ENCODE measurements at regions not wholly inside any gene's neighbourhood (a gene's known extent, or its start where the extent isn't known, plus 50 kb on each side); places are given as distances from the start of the nearest gene placed in this dataset.
A peak's percentile ranks its signal among the peaks of the same experiment; 100 is the strongest.

- H3K4me2 ChIP-seq (ENCODE audit: low read depth, low read length) = no peak overlapping the region
- ATAC-seq (peak; percentile 98), FAIRE-seq (no peak), DNase-seq (ENCODE audit: low spot score) (peak; percentile 43)
- no peak overlapping the region for H3K4me3 ChIP-seq (replicated peaks in 1 of 3; ENCODE audit: insufficient read depth in 1 of 3, low read depth in 2 of 3, low read length in 3 of 3)
- no peak overlapping the region for H3K27ac ChIP-seq (ENCODE audit: extremely low read length, insufficient read depth, low read length)
- ChIA-PET POLR2A (no interaction called here), CTCF (ENCODE audit: low intra/inter-chr PET ratio, low total read pairs) (interaction anchor here (1.3 kb wide), 1 partner anchor 288 kb away, joined by 6 read pairs; no protein-coding TSS in a partner anchor)
- no peaks in the 10 kb centered on the region for H3K79me2 ChIP-seq (ENCODE audit: insufficient read depth, low read length)
- in situ Hi-C loops (cut with HindIII; ENCODE audit: extremely low pct_ligation_motif_present, low pct_unique_long_range_greater_than_20kb) = no loop called here
- H3K9me3 ChIP-seq (ENCODE audit: low read length) = no peaks in the 10 kb centered on the region
- no TSS peak for BruUV-seq (replicated peaks)
- no peaks in the 10 kb centered on the region for H3K36me3 ChIP-seq (replicated peaks in 1 of 2; ENCODE audit: control insufficient read depth in 1 of 2, insufficient read depth in 2 of 2, low read length in 2 of 2)
- H3K4me1 ChIP-seq (ENCODE audit: insufficient read depth, low read length) = no peaks in the 10 kb centered on the region
- H3K27me3 ChIP-seq (ENCODE audit: control insufficient read depth in 1 of 2, insufficient read depth in 2 of 2, low read length in 2 of 2) = no peaks in the 10 kb centered on the region
- H3K9ac ChIP-seq (ENCODE audit: insufficient read depth, low read depth, low read length) = no peak overlapping the region
- peak; percentile 50 for TF ChIP-seq STAG1 (CRISPR knock-in tag; IDR thresholded peaks at IDR 0.05)
- TF ChIP-seq ZNF260 (CRISPR knock-in tag; IDR thresholded peaks at IDR 0.05; ENCODE audit: borderline replicate concordance, low read depth) = no peak
- TF ChIP-seq ZNF670 (CRISPR knock-in tag; IDR thresholded peaks at IDR 0.05; ENCODE audit: borderline replicate concordance) = no peak
- TF ChIP-seq TEAD2 (CRISPR knock-in tag; IDR thresholded peaks at IDR 0.05) = no peak
- peak; percentile 64 for TF ChIP-seq CTCF (CRISPR knock-in tag; IDR thresholded peaks at IDR 0.05)
- TF ChIP-seq ONECUT2 (CRISPR knock-in tag; IDR thresholded peaks at IDR 0.05) = peak; percentile 37; the same call in 1 of the 2 replicates
- no peak for TF ChIP-seq ZNF512B (CRISPR knock-in tag; IDR thresholded peaks at IDR 0.05; ENCODE audit: borderline replicate concordance)
- TF ChIP-seq SMC3 (IDR thresholded peaks at IDR 0.05; ENCODE audit: low read length) = peak; percentile 14; the same call in 1 of the 2 replicates
- no peak for TF ChIP-seq ZNF414 (CRISPR knock-in tag; IDR thresholded peaks at IDR 0.05)
- no peak for TF ChIP-seq HINFP (CRISPR knock-in tag; IDR thresholded peaks at IDR 0.05; ENCODE audit: low read depth)
- TF ChIP-seq ZNF564 (CRISPR knock-in tag; IDR thresholded peaks at IDR 0.05) = no peak
- no peak overlapping the region for H2AFZ ChIP-seq (ENCODE audit: low read length)
- WGBS (ENCODE audit: low lambda C conversion rate) = 6% methylated on average over 2 of the region's 2 CpGs
- no peaks in the 10 kb centered on the region for H4K20me1 ChIP-seq (ENCODE audit: insufficient read depth, low read length)
- intact Hi-C loops (cut with micrococcal nuclease; ENCODE audit: unreplicated experiment) = loop anchor here (1.0 kb wide), 2 partner anchors 287 to 536 kb away; no protein-coding TSS in a partner anchor
These were observed 198.5 kb downstream of the UBE2E3 start for GRCh38 chr2:181178823-181179412.

Data from HepG2 (cell line).